ENCODE measurements at regions not wholly inside any gene's neighbourhood (a gene's known extent, or its start where the extent isn't known, plus 50 kb on each side); places are given as distances from the start of the nearest gene placed in this dataset.

- Mint-ChIP-seq H3K9me3 (no peaks in the 10 kb centered on the region), H3K4me1 (ENCODE audit: unreplicated experiment) (peaks cover 51% of the 10 kb centered on the region), H3K4me3 (no peak overlapping the region), H3K36me3 (no peaks in the 10 kb centered on the region), H3K27me3 (peaks cover 9% of the 10 kb centered on the region), H3K27ac (no peak overlapping the region)
- no peak for DNase-seq (ENCODE audit: extremely low spot score, unreplicated experiment)
- TF ChIP-seq CTCF (conservative IDR thresholded peaks at IDR 0.05), result no peak
Observed at GRCh38 chr3:194256040-194256945, 94.8 kb downstream of the CPN2 start.

DNA sequence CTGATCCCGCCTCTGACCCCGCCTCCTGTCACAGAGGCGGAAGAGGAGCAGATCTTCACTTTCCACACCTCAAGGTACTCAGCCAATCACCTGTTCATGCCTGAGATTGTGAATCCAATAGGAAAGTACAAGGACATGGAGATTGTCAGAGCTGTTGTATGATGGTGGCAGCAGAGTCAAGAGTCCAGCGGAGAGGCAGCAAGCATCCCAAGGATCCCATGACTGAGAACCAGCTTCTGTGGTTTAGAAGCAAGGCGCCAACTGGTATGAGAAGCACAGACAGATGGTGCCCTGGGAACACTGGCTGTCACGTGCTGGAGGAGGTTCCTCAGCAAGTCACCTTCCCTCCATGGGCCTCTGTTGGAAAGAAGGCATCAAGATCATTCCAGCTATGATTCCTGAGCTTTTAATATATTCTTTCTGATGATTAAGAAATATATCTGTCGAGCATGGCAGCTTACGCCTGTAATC lies 93.9 kb downstream of the CPN2 start:
- H3K27ac Mint-ChIP-seq, result no peak overlapping the region
- H3K36me3 Mint-ChIP-seq, result no peaks in the 10 kb centered on the region
- H3K9me3 Mint-ChIP-seq, result no peaks in the 10 kb centered on the region
- DNase-seq (ENCODE audit: extremely low spot score, unreplicated experiment), result no peak
- H3K4me1 Mint-ChIP-seq (ENCODE audit: unreplicated experiment), result peaks cover 48% of the 10 kb centered on the region
- no peak for TF ChIP-seq CTCF (conservative IDR thresholded peaks at IDR 0.05)
- no peak overlapping the region for H3K4me3 Mint-ChIP-seq
- H3K27me3 Mint-ChIP-seq, result peaks cover 9% of the 10 kb centered on the region

GRCh38 chr3:194257916-194258668 lies 93.0 kb downstream of the CPN2 start:
- TF ChIP-seq CTCF (conservative IDR thresholded peaks at IDR 0.05), result no peak
- peaks cover 39% of the 10 kb centered on the region for H3K4me1 Mint-ChIP-seq (ENCODE audit: unreplicated experiment)
- no peak overlapping the region for H3K4me3 Mint-ChIP-seq
- no peak overlapping the region for H3K27ac Mint-ChIP-seq
- no peak for DNase-seq (ENCODE audit: extremely low spot score, unreplicated experiment)
- peaks cover 5% of the 10 kb centered on the region for H3K27me3 Mint-ChIP-seq
- no peaks in the 10 kb centered on the region for H3K36me3 Mint-ChIP-seq
- H3K9me3 Mint-ChIP-seq, result no peaks in the 10 kb centered on the region

DNA sequence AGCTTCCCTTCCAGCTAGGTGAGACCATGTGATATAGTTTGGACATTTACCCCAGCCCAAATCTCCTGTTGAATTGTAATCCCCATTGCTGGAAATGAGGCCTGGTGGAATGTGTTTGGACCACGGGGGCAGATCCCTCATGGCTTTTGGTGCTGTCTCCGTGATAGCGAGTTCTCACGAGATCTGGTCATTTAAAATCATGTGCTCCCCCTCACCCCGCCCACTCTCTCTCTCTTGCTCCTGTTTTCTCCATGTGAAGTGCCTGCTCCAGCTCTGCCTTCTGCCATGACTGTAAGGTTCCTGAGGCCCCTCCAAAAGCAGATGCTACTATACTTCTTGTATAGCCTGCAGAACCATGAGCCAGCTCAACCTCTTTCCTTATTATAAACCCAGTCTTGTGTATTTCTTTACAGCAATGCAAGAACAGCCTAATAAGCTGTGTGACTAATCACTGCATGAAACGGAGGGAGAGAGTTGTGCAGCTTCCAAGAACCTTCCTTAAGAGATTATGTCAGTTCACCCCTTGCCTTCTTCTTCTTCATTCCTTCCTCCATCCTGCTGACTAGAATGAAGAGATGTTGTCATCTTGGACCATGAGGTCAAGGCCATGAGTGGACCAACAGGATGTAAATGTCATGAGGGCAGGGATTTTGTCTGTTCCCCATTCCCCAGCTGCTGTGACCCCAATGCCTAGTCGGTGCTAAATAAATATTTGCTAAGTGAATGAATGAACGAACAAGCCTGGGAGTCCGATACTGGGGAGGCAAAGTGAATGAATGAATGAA lies 91.0 kb downstream of the CPN2 start:
- H3K36me3 Mint-ChIP-seq, result no peaks in the 10 kb centered on the region
- H3K9me3 Mint-ChIP-seq, result no peaks in the 10 kb centered on the region
- H3K4me3 Mint-ChIP-seq, result no peak overlapping the region
- H3K4me1 Mint-ChIP-seq (ENCODE audit: unreplicated experiment), result peaks cover 37% of the 10 kb centered on the region
- H3K27me3 Mint-ChIP-seq, result peaks cover 5% of the 10 kb centered on the region
- H3K27ac Mint-ChIP-seq, result no peak overlapping the region
- no peak for TF ChIP-seq CTCF (conservative IDR thresholded peaks at IDR 0.05)
- DNase-seq (ENCODE audit: extremely low spot score, unreplicated experiment), result no peak

- H3K27ac Mint-ChIP-seq, result no peak overlapping the region
- H3K4me1 Mint-ChIP-seq (ENCODE audit: unreplicated experiment), result peaks cover 42% of the 10 kb centered on the region
- H3K4me3 Mint-ChIP-seq, result no peak overlapping the region
- no peak for DNase-seq (ENCODE audit: extremely low spot score, unreplicated experiment)
- H3K9me3 Mint-ChIP-seq, result no peaks in the 10 kb centered on the region
- H3K36me3 Mint-ChIP-seq, result no peaks in the 10 kb centered on the region
- TF ChIP-seq CTCF (conservative IDR thresholded peaks at IDR 0.05), result no peak
- H3K27me3 Mint-ChIP-seq, result peaks cover 5% of the 10 kb centered on the region
Observed at GRCh38 chr3:194261581-194262063, 89.5 kb downstream of the CPN2 start.

All from type B pancreatic cell (in vitro differentiated cells).